Vagina (tissue), 2 donors: ENCODE measurements at regions not wholly inside any gene's neighbourhood (a gene's known extent, or its start where the extent isn't known, plus 50 kb on each side); places are given as distances from the start of the nearest gene placed in this dataset.

Experiments
- DNase-seq, 2 donors: peaks; one replicate each; pipeline ENCODE4 v3.0.0-alpha.2; 2017; ENCODE audit errors: extremely low spot score in 2 of 2
- H3K27ac ChIP-seq: fragments of 200-600 bp; sonication (generic); one replicate; pipeline ENCODE4 v1.5.1; 2019
- H3K27me3 ChIP-seq: fragments of 200-600 bp; sonication (generic); one replicate; pipeline ENCODE4 v1.5.1; 2019
- H3K36me3 ChIP-seq, 2 donors: fragments of 200-600 bp; sonication (generic); one replicate each; pipeline ENCODE4 v1.5.1; 2017 to 2019
- H3K4me1 ChIP-seq: fragments of 200-600 bp; sonication (generic); one replicate; pipeline ENCODE4 v1.5.1; 2019
- H3K4me3 ChIP-seq, 2 donors: fragments of 200-600 bp; sonication (generic); 1 replicate in 1 of 2; 2 replicates in 1 of 2; pipeline ENCODE4 v1.5.1; 2016 to 2019
- H3K9me3 ChIP-seq: fragments of 200-600 bp; sonication (generic); one replicate; pipeline ENCODE4 v1.5.1; 2019
- CTCF ChIP-seq, 3 experiments: fragments of 450-650 bp in 2 of 3; fragments of 200-600 bp in 1 of 3; sonication (generic) in 1 of 3; IDR thresholded peaks; one replicate each; pipeline ENCODE4 v1.5.1; 2017 to 2019; ENCODE audit warnings: antibody characterized with exemption in 3 of 3, mild to moderate bottlenecking in 2 of 3, moderate library complexity in 2 of 3
- POLR2A ChIP-seq, 2 donors: fragments of 450-650 bp; IDR thresholded peaks; one replicate each; pipeline ENCODE4 v1.6.1; 2017; ENCODE audit warnings: antibody characterized with exemption in 2 of 2, mild to moderate bottlenecking in 2 of 2, moderate library complexity in 2 of 2
- POLR2AphosphoS5 ChIP-seq, 2 donors: sonication (generic); formaldehyde crosslinking; IDR thresholded peaks; one replicate each; pipeline ENCODE4 v1.9.0; 2017; ENCODE audit warnings: antibody characterized with exemption in 2 of 2, mild to moderate bottlenecking in 2 of 2, low read depth in 1 of 2; ENCODE audit not compliant: insufficient read depth in 1 of 2
- intact Hi-C: fragments of 100-400 bp; cut with DNase I; formaldehyde crosslinking; loops from one replicate; pipeline ENCODE4 v1.15.1; 2023

GRCh38 chr12:59916988-59917387 is 321.2 kb downstream of the SLC16A7 start:
- Histone ChIP-seq H3K27me3 (no peaks in the 10 kb centered on the region), H3K27ac (no peak overlapping the region), H3K4me1 (no peaks in the 10 kb centered on the region), H3K36me3 (no peaks in the 10 kb centered on the region), H3K4me3 (no peak overlapping the region), H3K9me3 (no peaks in the 10 kb centered on the region)
- intact Hi-C loops: no loop called here
- DNase-seq: no peak
- TF ChIP-seq CTCF (IDR thresholded peaks at IDR 0.05) (no peak), POLR2A (IDR thresholded peaks at IDR 0.05) (no peak), POLR2AphosphoS5 (IDR thresholded peaks at IDR 0.05; ENCODE audit: insufficient read depth in 1 of 2, low read depth in 1 of 2) (no peak)

GRCh38 chr12:59927032-59927431 is 331.2 kb downstream of the SLC16A7 start:
- intact Hi-C loops: no loop called here
- H3K27ac ChIP-seq: no peak overlapping the region
- TF ChIP-seq POLR2AphosphoS5 (IDR thresholded peaks at IDR 0.05; ENCODE audit: insufficient read depth in 1 of 2, low read depth in 1 of 2) (no peak), POLR2A (IDR thresholded peaks at IDR 0.05) (no peak), CTCF (IDR thresholded peaks at IDR 0.05) (no peak)

GRCh38 chr12:59928416-59928815 is 332.6 kb downstream of the SLC16A7 start:
- DNase-seq: no peak
- no peaks in the 10 kb centered on the region for H3K27me3 ChIP-seq
- no peak overlapping the region for H3K4me3 ChIP-seq
- H3K27ac ChIP-seq: no peak overlapping the region
- TF ChIP-seq POLR2A (IDR thresholded peaks at IDR 0.05): no peak
- no peak for TF ChIP-seq CTCF (IDR thresholded peaks at IDR 0.05)
- TF ChIP-seq POLR2AphosphoS5 (IDR thresholded peaks at IDR 0.05; ENCODE audit: insufficient read depth in 1 of 2, low read depth in 1 of 2): no peak
- intact Hi-C loops: no loop called here
- no peaks in the 10 kb centered on the region for H3K36me3 ChIP-seq
- no peaks in the 10 kb centered on the region for H3K4me1 ChIP-seq
- no peaks in the 10 kb centered on the region for H3K9me3 ChIP-seq

More at GRCh38 chr12:59927032-59927431, 331.2 kb downstream of the SLC16A7 start:
- no peaks in the 10 kb centered on the region for H3K27me3 ChIP-seq
- H3K4me3 ChIP-seq: no peak overlapping the region
- no peaks in the 10 kb centered on the region for H3K36me3 ChIP-seq
- no peaks in the 10 kb centered on the region for H3K9me3 ChIP-seq
- DNase-seq: no peak
- H3K4me1 ChIP-seq: no peaks in the 10 kb centered on the region

DNA sequence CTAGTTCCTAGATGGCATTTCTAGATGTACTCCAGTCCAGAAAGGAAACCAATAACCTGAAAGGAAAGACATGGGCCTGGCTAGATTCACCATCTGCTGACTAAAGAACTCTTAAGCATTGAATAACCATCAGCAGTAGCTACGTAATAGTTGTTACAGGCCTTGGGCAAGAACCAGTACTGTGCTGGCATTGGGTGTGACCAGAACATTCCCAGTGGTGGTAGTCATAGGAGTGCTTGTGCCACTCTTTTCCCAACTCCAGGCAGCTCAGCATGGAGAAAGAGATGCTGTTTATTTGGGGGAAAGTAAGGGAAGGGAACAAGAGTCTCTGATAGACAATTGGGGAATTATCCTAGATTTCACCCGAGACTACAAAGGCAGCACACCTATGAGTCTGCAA is 333.3 kb downstream of the SLC16A7 start:
- H3K36me3 ChIP-seq: no peaks in the 10 kb centered on the region
- intact Hi-C loops: no loop called here
- TF ChIP-seq CTCF (IDR thresholded peaks at IDR 0.05): no peak
- TF ChIP-seq POLR2AphosphoS5 (IDR thresholded peaks at IDR 0.05; ENCODE audit: insufficient read depth in 1 of 2, low read depth in 1 of 2): no peak
- no peak for TF ChIP-seq POLR2A (IDR thresholded peaks at IDR 0.05)
- H3K27ac ChIP-seq: no peak overlapping the region
- H3K4me1 ChIP-seq: no peaks in the 10 kb centered on the region
- no peak for DNase-seq
- no peaks in the 10 kb centered on the region for H3K9me3 ChIP-seq
- H3K27me3 ChIP-seq: no peaks in the 10 kb centered on the region
- no peak overlapping the region for H3K4me3 ChIP-seq

DNA sequence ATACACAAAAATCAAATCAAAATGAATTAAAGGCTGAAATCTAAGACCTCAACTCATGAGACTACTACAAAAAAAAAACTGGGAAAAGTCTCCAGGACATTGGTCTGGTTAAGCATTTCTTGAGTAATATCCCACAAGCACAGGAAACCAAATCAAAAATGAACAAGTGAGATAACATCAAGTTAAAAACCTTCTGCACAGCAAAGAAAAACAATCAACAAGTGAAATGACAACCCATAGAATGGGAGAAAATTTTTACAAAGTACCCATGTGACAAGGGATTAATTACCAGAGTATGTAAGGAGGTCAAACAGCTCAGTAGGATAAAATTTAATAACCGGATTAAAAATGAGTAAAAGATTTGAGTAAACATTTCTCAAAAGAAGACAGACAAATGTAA is 338.7 kb downstream of the SLC16A7 start:
- H3K4me1 ChIP-seq: no peaks in the 10 kb centered on the region
- H3K36me3 ChIP-seq: no peaks in the 10 kb centered on the region
- DNase-seq: no peak
- TF ChIP-seq POLR2AphosphoS5 (IDR thresholded peaks at IDR 0.05; ENCODE audit: insufficient read depth in 1 of 2, low read depth in 1 of 2) (no peak), POLR2A (IDR thresholded peaks at IDR 0.05) (no peak), CTCF (IDR thresholded peaks at IDR 0.05) (no peak)
- H3K27me3 ChIP-seq: no peaks in the 10 kb centered on the region
- H3K27ac ChIP-seq: no peak overlapping the region
- intact Hi-C loops: no loop called here
- H3K4me3 ChIP-seq: no peak overlapping the region
- no peaks in the 10 kb centered on the region for H3K9me3 ChIP-seq
